ENCODE measurements at regions not wholly inside any gene's neighbourhood (a gene's known extent, or its start where the extent isn't known, plus 50 kb on each side); places are given as distances from the start of the nearest gene placed in this dataset.
"Not testable (repeated sequence)": the region's sequence is repeated elsewhere in the genome, so short reads cannot be mapped to it uniquely, and the experiment has no call there.

DNA sequence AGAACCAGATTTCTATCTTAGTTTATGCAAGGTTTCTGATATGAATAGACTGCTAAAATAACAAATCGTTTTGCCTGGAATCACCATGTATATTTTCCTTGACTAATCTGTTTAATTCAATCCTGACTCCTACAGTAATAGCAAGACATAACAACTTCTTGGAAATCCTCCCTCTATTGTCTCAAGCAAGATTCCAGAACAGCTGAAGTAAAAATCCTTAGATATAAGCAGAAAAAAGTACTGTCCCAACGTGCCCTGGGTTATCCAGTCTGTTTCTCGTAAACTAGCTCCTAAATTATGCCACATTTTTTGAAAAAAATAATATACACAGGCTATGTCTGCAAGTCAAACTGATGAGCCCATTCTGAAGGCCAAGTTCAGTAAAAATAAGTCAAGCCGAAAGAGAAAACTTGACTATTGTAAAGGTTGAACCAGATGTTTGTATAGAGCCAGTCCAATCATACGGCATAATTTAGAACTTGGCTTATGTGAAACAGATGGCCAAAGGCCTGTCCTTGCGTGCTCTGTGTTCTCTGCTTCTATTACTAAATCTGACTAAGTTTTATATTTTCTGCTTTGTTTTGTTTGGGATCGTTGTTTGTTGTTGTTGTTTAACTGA, 341.6 kb upstream of the NRSN1 start:
- Mint-ChIP-seq H3K27me3 (no peaks in the 10 kb centered on the region), H3K4me3 (no peak overlapping the region), H3K36me3 (ENCODE audit: low read depth) (no peaks in the 10 kb centered on the region), H3K4me1 (no peaks in the 10 kb centered on the region), H3K27ac (no peak overlapping the region), H3K9me3 (ENCODE audit: low read depth) (no peaks in the 10 kb centered on the region)
- ChIA-PET POLR2A (no interaction called here), CTCF (interaction anchor here (0.7 kb wide), 1 partner anchor 66 kb away, joined by 3 read pairs; no protein-coding TSS in a partner anchor)
- no peak for ATAC-seq
- DNase-seq = no peak
- intact Hi-C loops (cut with DNase I, micrococcal nuclease) = no loop called here

- Mint-ChIP-seq H3K4me3 (no peak overlapping the region), H3K27ac (no peak overlapping the region), H3K36me3 (ENCODE audit: low read depth) (no peaks in the 10 kb centered on the region), H3K4me1 (no peaks in the 10 kb centered on the region), H3K27me3 (no peaks in the 10 kb centered on the region), H3K9me3 (ENCODE audit: low read depth) (no peaks in the 10 kb centered on the region)
- ChIA-PET CTCF (interaction anchor here (0.6 kb wide), 1 partner anchor 856 kb away, joined by 6 read pairs; no protein-coding TSS in a partner anchor), POLR2A (no interaction called here)
- ATAC-seq (no peak), DNase-seq (no peak)
- intact Hi-C loops (cut with DNase I, micrococcal nuclease) = no loop called here
These were observed 335.3 kb upstream of the NRSN1 start for GRCh38 chr6:23790756-23791155.

GRCh38 chr6:23797041-23797440, 329.0 kb upstream of the NRSN1 start:
- ATAC-seq (no peak), DNase-seq (no peak)
- intact Hi-C loops (cut with DNase I, micrococcal nuclease) = no loop called here
- H3K4me1 Mint-ChIP-seq = no peaks in the 10 kb centered on the region
- no peak overlapping the region for H3K4me3 Mint-ChIP-seq
- CTCF ChIA-PET = interaction anchor here (0.6 kb wide), 1 partner anchor 442 kb away, joined by 4 read pairs; no protein-coding TSS in a partner anchor
- H3K27me3 Mint-ChIP-seq = no peaks in the 10 kb centered on the region
- H3K36me3 Mint-ChIP-seq (ENCODE audit: low read depth) = no peaks in the 10 kb centered on the region
- no peak overlapping the region for H3K27ac Mint-ChIP-seq
- no peaks in the 10 kb centered on the region for H3K9me3 Mint-ChIP-seq (ENCODE audit: low read depth)
- POLR2A ChIA-PET = no interaction called here

- intact Hi-C loops (cut with DNase I, micrococcal nuclease); H3K27ac Mint-ChIP-seq; POLR2A ChIA-PET: not testable (repeated sequence)
These were observed 321.7 kb upstream of the NRSN1 start for GRCh38 chr6:23804289-23804688.

DNA sequence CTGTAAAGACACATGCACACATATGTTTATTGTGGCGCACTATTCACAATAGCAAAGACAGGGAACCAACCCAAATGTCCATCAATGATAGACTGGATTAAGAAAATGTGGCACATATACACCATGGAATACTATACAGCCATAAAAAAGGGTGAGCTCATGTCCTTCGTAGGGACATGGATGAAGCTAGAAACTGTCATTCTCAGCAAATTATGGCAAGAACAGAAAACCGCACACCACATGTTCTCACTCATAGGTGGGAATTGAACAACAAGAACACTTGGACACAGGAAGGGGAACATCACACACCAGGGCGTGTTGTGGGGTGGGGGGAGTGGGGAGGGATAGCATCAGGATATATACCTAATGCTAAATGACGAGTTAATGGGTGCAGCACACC, 304.9 kb upstream of the NRSN1 start:
- H3K4me3 Mint-ChIP-seq; ATAC-seq; CTCF ChIA-PET; H3K36me3 Mint-ChIP-seq (ENCODE audit: low read depth); H3K27ac Mint-ChIP-seq; H3K27me3 Mint-ChIP-seq; H3K4me1 Mint-ChIP-seq; H3K9me3 Mint-ChIP-seq (ENCODE audit: low read depth); POLR2A ChIA-PET; intact Hi-C loops (cut with DNase I, micrococcal nuclease); DNase-seq: not testable (repeated sequence)

More at GRCh38 chr6:23804289-23804688, 321.7 kb upstream of the NRSN1 start:
- H3K4me3 Mint-ChIP-seq; H3K27me3 Mint-ChIP-seq; ATAC-seq; H3K36me3 Mint-ChIP-seq (ENCODE audit: low read depth); H3K9me3 Mint-ChIP-seq (ENCODE audit: low read depth); H3K4me1 Mint-ChIP-seq; CTCF ChIA-PET; DNase-seq: not testable (repeated sequence)

DNA sequence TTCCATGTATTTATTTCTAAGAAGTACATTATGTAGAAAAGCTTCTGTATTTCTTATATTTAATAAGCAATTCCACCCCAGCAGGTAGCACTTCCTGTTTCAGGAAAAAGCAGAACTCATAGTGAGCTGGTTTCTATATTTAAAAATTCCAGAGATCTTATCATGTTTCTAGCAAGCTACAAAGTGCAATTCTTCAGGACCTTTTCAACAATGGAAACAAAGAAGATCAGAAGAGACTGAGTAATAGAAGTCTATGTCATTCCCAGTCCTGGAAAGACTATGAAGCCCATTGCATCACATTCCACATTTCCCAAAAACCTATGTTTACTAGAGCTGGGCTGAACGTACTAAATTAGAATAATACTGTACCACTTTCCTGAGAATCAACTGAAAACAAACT, 302.6 kb upstream of the NRSN1 start:
- ChIA-PET CTCF (no interaction called here), POLR2A (no interaction called here)
- peaks cover 2% of the 10 kb centered on the region for H3K9me3 Mint-ChIP-seq (ENCODE audit: low read depth)
- H3K27ac Mint-ChIP-seq = no peak overlapping the region
- H3K27me3 Mint-ChIP-seq = no peaks in the 10 kb centered on the region
- no peak for DNase-seq
- no peak for ATAC-seq
- no peaks in the 10 kb centered on the region for H3K36me3 Mint-ChIP-seq (ENCODE audit: low read depth)
- no peak overlapping the region for H3K4me3 Mint-ChIP-seq
- intact Hi-C loops (cut with DNase I, micrococcal nuclease) = no loop called here
- no peaks in the 10 kb centered on the region for H3K4me1 Mint-ChIP-seq

DNA sequence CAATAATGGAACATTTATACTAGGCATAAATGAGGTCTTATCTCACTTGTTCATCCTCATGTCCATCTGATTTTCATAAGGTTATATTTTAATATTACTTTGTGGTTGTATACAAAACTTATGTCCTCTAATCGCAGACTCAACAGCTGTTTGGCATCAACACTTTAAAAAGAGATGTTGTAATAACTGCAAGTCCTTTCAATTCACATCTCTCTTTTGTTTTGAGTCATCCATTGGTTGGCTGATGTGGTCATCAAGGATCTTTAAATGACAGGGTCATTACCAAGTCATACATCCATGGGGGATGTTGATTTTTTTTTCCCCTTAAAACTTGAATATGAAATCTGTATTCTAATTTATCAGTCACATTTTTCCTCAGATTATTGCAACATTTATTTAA, 299.4 kb upstream of the NRSN1 start:
- intact Hi-C loops (cut with DNase I, micrococcal nuclease) = no loop called here
- Mint-ChIP-seq H3K4me1 (no peaks in the 10 kb centered on the region), H3K36me3 (ENCODE audit: low read depth) (no peaks in the 10 kb centered on the region), H3K4me3 (no peak overlapping the region), H3K27ac (no peak overlapping the region), H3K9me3 (ENCODE audit: low read depth) (peaks cover 7% of the 10 kb centered on the region), H3K27me3 (no peaks in the 10 kb centered on the region)
- CTCF ChIA-PET = interaction anchor here (0.8 kb wide), 1 partner anchor 48 kb away, joined by 3 read pairs; no protein-coding TSS in a partner anchor
- no peak for ATAC-seq
- POLR2A ChIA-PET = no interaction called here
- no peak for DNase-seq

- POLR2A ChIA-PET = no interaction called here
- Mint-ChIP-seq H3K4me1 (no peaks in the 10 kb centered on the region), H3K4me3 (no peak overlapping the region), H3K36me3 (ENCODE audit: low read depth) (no peaks in the 10 kb centered on the region), H3K9me3 (ENCODE audit: low read depth) (peaks cover 10% of the 10 kb centered on the region), H3K27ac (no peak overlapping the region), H3K27me3 (no peaks in the 10 kb centered on the region)
- intact Hi-C loops (cut with DNase I, micrococcal nuclease) = no loop called here
- DNase-seq (no peak), ATAC-seq (no peak)
- CTCF ChIA-PET = no interaction called here
These were observed 297.2 kb upstream of the NRSN1 start for GRCh38 chr6:23828861-23829260.

DNA sequence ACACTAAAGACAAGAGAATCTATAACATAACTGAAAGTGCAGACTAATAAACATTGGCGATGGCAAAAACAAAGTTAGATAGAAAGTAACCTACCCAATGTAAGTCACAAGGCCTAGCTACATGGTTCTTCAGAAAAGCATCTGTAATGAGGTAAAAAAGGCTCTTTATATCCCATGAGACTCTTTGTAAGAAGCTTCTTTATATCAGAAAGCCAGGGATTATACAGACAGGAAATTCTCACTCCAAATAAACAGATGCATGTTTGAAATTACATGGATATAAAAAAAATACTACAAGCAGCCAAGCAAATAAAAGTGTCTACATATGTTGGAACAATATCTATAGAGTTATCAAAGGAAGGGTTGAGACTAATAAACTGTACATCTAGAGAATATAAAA, 284.9 kb upstream of the NRSN1 start:
- DNase-seq (no peak), ATAC-seq (no peak)
- Mint-ChIP-seq H3K27me3 (no peaks in the 10 kb centered on the region), H3K4me1 (no peaks in the 10 kb centered on the region), H3K36me3 (ENCODE audit: low read depth) (no peaks in the 10 kb centered on the region), H3K27ac (no peak overlapping the region), H3K4me3 (no peak overlapping the region), H3K9me3 (ENCODE audit: low read depth) (no peaks in the 10 kb centered on the region)
- ChIA-PET CTCF (no interaction called here), POLR2A (no interaction called here)
- intact Hi-C loops (cut with DNase I, micrococcal nuclease) = no loop called here

GRCh38 chr6:23842760-23843159, 283.3 kb upstream of the NRSN1 start:
- Mint-ChIP-seq H3K4me1 (no peaks in the 10 kb centered on the region), H3K9me3 (ENCODE audit: low read depth) (no peaks in the 10 kb centered on the region), H3K27ac (no peak overlapping the region), H3K36me3 (ENCODE audit: low read depth) (no peaks in the 10 kb centered on the region), H3K27me3 (no peaks in the 10 kb centered on the region), H3K4me3 (no peak overlapping the region)
- DNase-seq (no peak), ATAC-seq (no peak)
- intact Hi-C loops (cut with DNase I, micrococcal nuclease) = no loop called here
- ChIA-PET POLR2A (no interaction called here), CTCF (no interaction called here)

DNA sequence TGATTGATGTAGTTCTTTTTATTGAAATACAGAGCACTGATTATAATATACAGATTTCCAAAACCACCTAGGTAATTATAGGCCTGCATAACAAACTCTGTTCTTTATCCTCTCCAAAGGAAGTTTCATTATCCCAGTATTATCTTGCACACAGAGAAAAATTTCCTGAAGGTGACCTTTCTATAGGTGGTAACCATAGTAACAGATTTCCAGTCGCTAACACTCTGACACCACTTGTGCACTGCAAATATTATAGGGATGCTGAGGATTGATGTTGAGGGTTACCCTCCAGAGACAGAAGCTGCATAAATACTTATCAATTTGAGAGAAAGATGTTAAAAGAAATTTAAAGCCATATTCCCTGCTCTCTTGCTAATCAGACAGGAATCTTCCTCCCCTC, 274.5 kb upstream of the NRSN1 start:
- no peak overlapping the region for H3K4me3 Mint-ChIP-seq
- no peaks in the 10 kb centered on the region for H3K9me3 Mint-ChIP-seq (ENCODE audit: low read depth)
- H3K27ac Mint-ChIP-seq = no peak overlapping the region
- no peaks in the 10 kb centered on the region for H3K27me3 Mint-ChIP-seq
- intact Hi-C loops (cut with DNase I, micrococcal nuclease) = no loop called here
- no peaks in the 10 kb centered on the region for H3K4me1 Mint-ChIP-seq
- POLR2A ChIA-PET = no interaction called here
- CTCF ChIA-PET = interaction anchor here (0.6 kb wide), 1 partner anchor 1540 kb away, joined by 3 read pairs; no protein-coding TSS in a partner anchor
- ATAC-seq = no peak
- no peaks in the 10 kb centered on the region for H3K36me3 Mint-ChIP-seq (ENCODE audit: low read depth)
- no peak for DNase-seq

GRCh38 chr6:23853566-23854133, 272.4 kb upstream of the NRSN1 start:
- H3K27ac Mint-ChIP-seq; ATAC-seq; H3K27me3 Mint-ChIP-seq; H3K4me3 Mint-ChIP-seq; H3K9me3 Mint-ChIP-seq (ENCODE audit: low read depth); intact Hi-C loops (cut with DNase I, micrococcal nuclease); DNase-seq; POLR2A ChIA-PET; H3K4me1 Mint-ChIP-seq; CTCF ChIA-PET; H3K36me3 Mint-ChIP-seq (ENCODE audit: low read depth): not testable (repeated sequence)

Data from activated CD4-positive, alpha-beta T cell treated with anti-CD3 and anti-CD28 coated beads for 36 hours (primary cell).